NCI-H2171 (cell line): ENCODE measurements at regions not wholly inside any gene's neighbourhood (a gene's known extent, or its start where the extent isn't known, plus 50 kb on each side); places are given as distances from the start of the nearest gene placed in this dataset.
A peak's percentile ranks its signal among the peaks of the same experiment; 100 is the strongest.
"Not testable (repeated sequence)": the region's sequence is repeated elsewhere in the genome, so short reads cannot be mapped to it uniquely, and the experiment has no call there.

Source experiments
- DNase-seq: peaks from one replicate; lab custom pipeline; 2025; lab: John Stamatoyannopoulos, UW

DNA sequence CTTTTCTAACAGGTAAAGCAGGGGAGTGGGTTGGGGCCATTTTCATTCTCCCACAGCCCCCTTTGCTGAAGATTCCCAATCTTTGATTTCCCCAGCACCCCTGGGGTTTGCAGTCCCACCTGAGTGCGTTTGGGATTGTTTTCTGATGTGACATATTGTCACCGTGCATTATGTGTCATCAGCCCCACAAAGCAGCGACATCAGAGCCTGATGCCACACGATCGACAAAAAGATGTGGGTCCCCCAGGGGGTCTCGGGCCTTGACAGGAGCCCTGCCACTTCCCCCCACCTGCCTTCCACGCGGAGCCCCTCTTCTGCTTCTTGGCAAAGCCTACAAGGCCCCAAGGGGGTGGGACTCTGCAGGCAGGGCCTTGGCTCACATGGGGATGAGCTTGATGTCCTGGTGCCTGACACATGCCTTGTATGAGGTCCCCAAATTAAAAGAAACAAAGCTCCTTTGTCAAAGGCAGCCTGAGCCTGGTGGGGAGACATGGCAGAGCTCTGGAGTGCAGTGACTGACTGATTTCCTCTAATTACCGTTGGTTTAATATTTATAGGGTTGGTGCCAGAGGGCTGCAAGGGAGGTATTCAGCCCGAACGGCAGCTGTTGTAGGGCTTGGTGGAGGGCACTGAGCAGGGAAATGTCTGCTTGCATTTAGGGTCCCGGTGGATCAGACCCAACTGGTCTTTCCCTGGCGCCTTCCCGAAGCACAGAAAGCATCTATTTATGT, 149.2 kb downstream of the MIAT start:
- DNase-seq = no peak

DNA sequence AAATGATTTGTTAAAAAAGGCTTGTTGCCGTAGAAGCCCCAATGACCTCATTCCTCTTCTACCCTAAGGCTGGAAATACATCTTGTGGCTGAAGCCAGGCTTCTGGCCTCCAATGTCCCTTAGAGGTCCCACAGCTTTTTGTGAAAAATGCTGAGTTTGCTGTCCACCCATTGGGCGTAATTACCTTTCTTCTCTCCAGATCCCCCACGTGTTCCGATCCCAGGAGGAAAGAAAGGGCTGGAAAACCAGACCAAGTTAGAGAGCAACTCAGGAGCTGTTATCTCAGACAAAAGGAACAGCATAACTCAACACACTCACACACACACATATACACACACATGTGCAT, 154.2 kb downstream of the MIAT start:
- DNase-seq = no peak

DNA sequence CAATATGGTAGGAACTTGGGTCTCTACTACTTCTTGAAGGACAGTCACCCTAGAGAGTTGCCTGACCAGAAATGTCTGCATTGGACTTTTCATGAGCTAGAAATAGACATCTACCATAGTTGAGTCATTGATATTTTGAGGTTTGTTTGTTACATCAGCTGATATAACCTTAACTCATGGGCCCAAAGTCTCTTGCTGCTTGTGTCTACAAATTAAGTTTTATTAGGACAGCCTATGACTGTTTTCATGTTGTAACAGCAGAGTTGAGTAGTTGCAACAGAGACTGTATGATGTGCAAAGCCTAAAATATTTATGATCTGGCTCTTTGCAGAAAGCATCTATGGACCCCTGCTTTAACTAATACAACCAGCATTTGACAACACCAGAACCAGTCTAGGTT, 155.3 kb downstream of the MIAT start:
- no peak for DNase-seq

DNA sequence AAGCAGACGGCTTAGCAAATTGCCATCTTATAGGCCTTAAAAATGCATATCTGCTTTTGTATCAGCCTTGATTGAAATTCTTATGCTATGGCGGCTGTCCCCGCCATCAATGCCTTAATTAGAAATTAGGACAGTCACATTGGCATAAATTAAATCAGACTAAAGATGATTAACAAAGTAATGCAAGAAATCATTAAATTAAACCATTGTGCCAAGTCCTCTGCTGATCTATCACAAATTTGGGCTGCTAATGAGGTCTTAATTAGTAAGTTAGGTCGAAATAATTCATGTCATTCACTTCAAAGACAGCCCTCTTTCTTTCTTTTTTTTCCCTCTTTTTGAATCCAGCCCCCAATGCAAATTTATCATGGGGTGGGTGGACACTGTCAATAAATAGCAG, 159.3 kb downstream of the MIAT start:
- no peak for DNase-seq

DNA sequence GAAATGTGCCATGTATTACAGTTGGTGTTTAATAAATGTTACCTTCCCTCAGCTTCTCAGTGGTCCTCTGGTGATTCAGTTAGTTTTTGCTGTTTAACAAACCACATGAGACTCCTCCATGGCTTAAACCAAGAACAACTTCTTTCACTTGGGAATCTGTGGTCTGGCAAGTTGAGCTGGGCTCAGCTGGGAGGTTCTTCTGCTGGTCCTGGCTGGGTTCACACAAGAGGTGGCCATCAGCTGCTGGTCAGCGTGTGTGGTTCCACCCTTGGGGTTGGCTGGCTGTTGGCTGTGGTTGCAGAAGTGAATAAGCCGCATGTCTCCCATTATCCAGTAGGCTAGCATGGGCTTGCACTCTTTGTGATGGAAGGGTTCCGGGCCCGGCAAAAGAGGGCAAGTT, 160.5 kb downstream of the MIAT start:
- DNase-seq = no peak

DNA sequence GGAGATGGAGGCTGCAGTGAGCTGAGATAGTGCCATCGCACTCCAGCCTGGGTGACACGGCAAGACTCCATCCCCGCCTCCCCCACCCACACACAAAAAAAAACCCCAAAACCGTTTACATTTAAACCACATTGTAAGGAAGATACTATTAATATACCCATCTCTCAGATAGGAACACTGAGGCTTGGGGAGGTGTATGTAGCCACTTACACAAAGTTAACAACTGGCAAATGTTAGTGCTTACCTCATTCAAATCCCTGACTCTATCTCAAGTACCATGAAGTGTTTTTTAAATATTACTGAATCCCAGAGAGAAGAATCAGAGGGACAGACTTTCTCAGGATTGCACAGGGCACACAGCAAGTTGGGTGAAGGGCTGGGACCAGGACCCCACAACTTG, 164.5 kb downstream of the MIAT start:
- no peak for DNase-seq

DNA sequence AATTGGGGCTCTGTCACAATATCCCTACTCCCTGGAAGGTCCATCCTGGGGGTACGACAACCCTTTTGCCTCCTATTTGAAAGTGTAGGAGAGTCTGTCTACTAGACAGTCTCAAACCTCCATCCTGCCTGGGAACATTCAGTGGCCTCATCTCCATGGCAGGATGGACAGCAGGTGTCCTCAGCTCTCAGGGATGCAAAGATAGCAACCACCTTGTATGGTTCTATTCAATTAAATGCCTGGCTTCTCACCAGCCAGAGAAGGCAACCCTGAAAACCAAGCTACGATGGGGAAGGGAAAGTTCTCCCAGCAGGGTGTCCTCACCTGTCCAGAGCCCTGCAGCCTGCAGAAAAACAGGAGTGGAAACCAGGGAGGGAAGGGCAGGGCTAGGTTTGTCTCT, 164.9 kb downstream of the MIAT start:
- DNase-seq = no peak

DNA sequence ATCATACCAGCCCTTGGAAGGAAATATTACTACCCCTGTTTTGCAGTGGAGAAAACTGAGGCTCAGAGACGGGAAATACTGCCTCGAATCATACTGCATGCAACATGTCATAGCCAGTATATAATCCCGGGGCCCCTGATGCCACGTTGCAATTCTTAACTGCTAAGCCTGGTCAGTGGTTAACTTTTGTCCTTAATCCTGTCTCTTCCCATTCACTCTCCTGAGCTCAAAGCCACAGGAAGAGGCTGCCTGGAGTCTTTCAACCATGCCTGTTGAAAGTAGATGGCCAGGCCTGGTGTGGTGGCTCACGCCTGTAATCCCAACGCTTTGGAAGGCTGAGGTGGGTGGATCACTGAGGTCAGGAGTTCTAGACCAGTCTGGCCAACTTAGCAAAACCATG, 166.6 kb downstream of the MIAT start:
- no peak for DNase-seq

DNA sequence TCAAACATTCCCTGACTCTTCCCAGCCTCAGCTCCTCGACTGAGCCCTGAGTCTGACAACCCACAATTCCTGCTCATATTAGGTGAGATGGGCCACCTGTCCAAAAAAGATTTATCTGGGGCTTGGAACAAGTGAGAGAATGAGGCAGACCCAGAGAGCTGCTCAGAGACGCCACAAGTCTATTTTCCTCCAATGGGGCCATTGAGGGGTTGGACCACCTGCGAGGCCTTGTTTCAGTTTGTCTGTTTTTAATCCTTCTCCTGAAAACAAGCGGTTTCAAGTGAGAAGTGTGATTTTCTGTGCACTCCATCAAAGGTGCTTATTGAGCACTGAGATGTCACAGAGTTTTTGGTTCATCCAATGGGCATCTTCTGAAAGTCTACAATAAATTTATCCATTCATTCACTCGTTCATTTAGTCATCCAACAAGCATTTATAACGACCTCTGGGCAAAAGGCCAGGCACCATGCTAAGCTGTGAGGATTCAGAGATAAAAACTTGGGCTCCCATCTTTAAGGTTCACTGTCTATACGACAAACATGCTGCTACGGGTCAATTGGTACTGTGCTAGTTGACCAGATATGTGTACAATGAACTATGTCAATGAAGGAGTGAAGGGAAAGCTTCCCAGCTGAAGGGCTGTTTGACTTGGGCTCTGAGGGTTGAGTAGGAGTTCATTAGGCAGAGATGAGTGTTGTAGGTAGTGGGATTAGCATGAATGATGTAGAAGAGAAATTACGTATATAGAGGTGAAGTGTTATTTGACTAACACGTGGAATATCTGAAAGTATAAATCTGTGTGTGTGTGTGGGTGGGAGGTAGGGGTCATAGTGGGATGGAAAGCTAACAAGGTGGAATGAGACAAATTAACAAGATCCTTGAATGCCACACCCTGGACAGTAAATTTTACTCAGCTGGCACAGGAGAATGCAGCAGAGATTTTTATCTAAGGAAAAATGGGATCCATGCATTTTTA, 168.9 kb downstream of the MIAT start:
- no peak for DNase-seq

DNA sequence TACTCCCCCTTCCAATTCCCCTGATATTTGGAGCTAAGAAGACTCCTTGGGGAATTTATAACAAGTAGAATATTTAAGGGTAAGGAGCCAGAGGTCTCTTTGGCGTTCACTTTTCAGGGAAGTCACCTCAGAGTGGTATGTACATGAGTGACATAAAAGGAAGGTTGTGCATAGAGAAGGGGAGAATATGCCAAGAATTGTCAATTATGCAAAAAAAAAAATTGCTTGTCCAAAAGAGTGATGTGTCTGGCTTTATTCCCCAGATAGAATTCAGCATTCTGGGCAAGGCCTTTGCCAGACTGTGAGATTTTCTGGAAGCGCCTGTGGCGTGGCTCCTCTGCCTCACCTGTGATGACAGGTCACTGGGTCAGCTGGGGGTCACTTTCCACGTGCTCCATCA, 170.2 kb downstream of the MIAT start:
- no peak for DNase-seq

DNA sequence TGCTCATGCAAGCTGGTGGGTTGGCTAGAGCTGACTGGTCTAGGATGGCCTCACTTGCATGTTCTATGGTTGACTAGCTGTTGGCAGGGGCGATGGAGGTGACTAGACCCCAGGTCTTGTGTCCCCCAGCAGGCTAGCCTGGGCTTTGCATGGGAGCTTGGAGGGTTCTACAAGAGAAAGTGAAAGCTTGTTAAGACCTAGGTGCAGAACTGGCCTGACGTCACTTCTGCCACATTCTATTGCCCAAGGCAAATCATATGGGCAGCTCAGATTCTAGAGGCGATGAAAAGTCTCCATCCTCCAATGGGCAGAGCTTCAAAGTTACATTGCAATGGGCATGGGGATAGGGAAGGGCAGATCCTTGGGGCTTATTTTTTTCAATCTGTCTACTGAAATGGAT, 170.9 kb downstream of the MIAT start:
- DNase-seq = no peak

DNA sequence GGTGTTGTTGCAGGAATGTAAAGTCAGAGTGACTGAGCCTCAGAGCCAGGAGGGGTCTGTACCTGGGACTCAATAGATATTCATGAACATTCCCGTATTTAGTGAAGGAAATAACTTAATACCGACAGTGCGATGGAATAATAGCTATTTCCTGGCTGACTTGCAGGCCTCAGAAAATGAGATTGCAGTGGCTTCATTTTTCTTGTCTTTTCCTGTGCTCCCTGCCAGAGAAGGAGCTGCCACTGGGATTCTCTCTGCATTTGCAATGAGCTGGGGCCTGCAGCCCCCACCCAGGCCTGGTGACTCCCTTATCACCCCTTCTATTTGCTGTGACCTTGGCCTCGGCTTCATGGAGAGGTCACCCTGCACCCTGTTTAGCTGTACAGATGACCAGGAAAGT, 173.4 kb downstream of the MIAT start:
- no peak for DNase-seq

DNA sequence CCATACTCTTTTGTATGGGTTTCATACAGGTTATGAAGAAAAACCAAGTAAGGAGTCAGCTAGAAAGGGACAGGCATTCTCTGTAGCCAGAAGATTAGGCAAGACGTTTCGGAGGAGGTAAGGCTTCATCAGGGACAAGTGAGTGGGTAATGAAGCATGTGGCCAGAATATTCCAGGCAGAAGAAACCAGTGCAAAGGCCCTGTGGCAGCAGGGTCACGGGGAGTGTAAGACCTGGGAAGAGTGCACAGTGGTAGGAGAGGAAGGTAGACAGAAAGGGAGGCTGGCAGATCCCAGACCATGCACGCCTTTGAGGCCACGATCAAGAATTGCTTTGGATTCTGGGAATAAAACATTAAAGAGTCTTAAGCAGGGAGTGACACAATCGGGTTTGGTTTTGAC, 177.6 kb downstream of the MIAT start:
- no peak for DNase-seq

DNA sequence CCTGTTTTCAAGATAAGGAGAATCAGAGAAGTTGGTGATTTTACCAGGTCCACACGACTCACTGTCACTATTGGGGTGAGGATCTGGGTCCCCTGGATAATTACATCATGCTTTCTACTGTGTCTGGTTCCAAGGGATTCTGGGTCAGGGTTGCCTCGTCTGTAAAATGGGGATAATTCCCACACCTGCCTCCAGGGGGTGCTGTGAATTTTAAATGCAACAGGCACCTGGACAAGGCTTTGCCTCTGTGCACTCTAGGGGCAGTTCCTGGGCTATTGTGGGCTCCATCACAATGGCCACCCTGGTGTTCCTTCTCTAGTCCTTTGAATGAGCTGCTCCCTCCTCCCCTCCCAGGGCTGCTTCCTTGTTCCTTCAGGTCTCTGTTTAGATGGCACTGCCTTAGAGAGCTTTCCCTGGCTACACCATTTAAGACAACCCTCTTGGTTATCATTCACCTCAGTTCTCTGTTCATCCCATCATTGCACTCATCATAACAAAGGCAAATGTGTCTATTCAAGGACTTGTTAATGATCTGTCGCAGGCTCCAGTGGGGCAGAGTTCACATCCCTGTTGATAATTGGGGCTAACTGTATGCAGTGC, 178.6 kb downstream of the MIAT start:
- no peak for DNase-seq

DNA sequence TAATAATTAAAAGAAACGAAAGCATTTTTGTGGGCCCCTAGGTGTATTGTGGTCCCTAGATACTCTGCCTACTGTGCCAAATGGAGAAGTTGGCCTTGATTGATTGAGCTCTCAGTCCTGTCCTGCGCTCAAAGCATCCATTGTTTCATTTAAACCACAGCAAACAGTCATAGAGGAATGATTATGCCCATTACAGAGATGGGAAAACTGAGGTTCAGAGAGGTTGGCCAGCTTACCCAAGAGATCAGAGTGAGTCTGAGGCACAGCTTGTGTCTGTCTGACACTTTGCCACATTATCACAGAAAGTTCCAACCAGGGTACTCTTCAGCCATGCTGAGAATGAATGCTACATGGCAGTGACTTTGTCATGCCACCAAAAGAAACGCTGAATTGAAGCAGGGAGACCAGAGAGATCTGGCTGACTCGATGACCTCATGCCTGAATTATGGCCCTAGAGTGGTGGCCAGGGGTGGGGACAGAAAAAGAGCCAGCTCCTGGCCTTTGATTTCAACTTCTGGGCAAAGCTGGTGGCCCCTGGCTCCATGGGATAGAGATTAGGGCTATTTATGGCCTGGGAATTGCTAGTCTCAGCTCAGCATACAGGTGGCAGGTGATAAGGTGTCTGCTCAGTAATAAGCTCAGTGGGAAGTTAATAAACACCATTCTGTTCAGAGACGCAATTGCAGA, 180.5 kb downstream of the MIAT start:
- DNase-seq = no peak

DNA sequence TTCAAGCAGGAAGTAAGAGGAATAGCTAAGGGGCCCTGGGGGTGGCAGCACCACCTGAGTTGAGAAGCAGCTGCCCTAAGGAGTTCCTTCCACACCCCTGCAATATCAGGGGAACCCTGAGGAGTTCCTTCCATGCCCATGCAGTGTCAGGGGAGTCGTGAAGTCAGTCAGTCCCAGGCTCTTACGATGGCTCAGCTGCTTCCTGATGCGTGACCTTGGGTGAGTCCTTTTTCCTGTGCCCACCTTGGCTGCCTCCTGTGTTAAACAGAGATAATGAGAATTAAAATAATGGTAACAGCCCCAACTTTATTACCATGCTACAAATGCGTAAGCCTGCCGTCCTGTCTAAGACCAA, 181.1 kb downstream of the MIAT start:
- no peak for DNase-seq

DNA sequence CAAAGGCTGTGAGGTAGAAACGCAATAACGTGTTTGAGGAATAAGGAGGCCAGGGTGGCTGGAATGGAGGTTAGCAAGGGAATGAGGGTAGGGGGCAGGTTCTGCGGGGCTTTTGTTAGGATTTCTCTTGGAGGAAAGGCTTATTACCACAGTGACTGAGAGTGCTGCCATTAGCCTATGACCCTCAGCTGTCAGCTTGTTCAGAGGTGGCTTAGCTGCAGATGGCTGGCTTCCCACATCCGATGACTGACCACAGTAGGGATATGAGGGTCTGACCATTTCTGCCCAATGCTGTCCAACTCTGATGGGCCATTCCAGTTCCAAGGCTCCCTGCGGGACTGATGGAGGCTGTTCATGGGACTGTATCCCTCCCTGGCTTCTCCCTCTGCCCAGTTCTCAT, 181.8 kb downstream of the MIAT start:
- DNase-seq = no peak

DNA sequence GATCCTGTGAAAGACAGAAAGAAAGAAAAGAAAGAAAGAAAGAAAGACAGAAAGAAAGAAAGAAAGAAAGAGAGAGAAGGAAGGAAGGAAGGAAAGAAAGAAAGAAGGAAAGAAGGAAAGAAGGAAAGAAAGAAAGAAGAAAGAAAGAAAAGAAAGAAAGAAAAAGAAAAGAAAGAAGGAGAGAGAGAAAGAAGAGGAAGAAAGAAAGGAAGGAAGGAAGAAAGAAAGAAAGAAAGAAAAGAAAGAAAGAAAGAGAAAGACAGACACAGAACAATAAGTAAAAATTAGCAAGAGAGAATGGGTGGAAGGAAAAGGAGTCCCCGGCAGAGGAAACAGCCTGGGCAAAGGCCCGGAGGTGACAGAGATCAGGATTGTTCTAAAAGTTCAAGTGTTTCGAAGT, 183.4 kb downstream of the MIAT start:
- DNase-seq = not testable (repeated sequence)

DNA sequence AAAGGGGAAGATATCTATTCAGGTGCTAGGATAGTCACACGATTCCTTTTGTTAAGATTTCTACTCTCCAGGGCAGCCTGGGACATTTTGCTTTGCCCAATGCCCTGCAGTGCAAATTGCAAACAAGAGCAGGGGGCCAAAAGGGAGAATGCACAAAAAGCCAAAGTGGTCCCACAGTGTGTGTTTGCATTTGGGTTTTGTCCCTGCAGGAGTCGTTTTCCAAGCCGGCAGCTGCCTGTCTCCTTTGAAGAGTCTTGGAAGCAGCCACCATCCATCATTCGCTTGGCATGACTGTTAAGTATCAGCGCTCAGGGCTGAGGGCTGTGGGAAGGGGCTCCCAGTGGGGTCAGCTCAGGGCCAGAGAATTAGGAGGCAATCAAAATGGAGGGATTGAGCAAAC, 184.7 kb downstream of the MIAT start:
- DNase-seq = no peak

DNA sequence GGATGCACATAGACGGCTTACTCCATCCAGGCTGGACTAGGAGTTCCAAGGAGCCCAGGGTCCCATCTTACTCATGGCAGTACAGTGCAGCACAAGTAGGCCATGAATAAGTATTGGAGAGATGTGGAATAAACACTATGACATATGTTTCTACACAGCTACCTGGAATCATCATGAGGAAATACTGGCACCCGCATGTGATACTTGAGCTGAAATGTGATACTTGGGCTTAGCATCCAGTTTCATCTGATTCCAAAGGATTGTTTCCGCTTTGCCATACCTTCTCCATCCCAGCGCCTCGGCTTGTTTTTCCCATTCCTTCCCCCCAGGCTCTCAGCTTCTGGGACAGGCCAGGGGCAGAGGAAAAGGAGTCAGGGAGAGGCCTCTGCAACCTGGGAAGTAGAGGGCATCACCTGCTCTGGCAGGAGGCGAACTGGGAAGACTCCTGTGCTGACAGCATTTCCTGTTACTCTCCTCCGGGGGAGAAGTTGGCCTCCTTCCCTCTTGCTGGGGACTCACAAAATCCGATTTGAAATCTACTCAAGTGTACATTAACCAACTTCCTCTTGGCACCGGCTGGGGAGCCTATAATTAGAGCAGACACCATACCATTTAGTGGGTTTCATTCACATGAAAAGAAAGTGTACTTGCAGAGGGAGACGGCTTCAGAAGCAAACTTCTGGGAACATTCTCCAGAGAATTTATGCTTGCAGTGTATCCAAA, 187.8 kb downstream of the MIAT start:
- DNase-seq = peak; percentile 67

DNA sequence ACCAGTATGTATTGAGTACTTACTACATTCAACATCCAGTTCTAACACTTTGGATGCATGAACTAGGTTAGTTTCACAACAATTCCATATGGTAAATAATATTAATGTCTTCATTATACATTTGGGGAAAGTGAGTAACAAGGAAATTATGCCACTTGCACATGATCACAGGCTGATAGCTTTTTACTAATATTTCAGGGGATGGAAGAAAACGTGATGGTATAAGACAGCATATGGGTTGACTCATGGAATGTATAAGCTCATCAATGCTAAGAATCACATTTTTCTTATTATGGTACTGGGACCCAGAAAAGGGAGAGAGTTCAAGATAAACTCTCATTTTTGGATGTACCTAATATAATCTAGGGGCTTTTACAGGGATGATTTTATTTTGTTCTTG, 188.7 kb downstream of the MIAT start:
- no peak for DNase-seq

DNA sequence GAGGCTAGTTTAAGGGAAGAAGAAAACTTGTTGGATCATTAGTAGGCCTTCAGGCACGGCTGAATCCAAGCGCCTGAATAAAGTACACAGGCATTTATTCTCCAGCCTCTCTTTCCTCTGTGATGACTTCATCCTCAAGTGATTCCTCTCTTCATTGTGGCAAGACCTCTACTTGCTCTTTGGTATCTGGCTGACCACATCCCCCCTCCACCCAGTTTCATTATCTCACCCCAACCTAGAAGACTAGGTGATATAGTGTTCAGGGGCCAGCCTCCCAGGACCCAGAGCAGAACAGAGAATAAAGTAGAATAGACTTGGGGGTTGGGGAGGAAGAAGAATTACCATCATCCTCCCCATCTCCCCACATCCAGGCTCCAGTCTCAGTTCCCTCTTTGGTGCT, 189.3 kb downstream of the MIAT start:
- no peak for DNase-seq
